ENCODE measurements at regions not wholly inside any gene's neighbourhood (a gene's known extent, or its start where the extent isn't known, plus 50 kb on each side); places are given as distances from the start of the nearest gene placed in this dataset.

DNA sequence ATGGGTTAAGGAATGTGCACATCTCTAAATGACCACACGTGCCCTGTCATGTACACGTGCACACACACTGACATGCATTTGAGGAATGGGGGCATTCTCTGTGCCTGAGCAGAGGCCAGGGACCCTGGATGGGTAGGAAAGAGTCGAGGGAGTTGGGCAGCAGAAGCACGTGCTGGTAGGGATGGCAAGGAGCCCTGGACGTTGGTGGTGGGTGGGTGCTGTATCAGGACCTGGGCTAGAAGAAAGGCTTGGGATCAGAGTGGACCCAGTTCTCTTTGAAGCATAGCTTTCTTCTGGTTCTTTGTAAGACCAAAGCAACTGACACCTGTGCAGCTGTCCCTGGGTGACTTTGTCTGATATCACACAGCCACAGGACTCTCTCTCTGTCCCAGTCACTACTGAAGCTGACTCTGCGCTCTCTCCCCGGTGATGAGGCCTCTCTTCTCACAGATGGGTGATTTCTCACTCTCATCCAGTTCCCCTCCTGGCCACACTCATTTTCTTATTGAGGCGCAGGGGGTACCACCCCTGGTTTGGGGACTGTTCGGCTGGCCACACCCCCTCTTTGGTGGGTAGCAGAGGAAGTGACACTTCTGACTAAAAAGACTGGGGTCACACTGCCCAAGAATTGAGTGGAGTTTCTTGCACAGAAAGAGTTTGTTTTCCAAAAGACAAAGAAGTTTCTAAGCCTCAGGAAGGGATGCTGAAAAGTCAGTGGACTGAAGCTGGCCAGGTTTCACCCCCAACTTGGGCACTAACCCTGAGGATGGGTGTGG lies 171.7 kb upstream of the RTL1 start:
- peaks cover 7 to 18% (median 11%) of the 10 kb centered on the region in 4 donors for H3K4me1 ChIP-seq
- no peaks in the 10 kb centered on the region for H3K9me3 ChIP-seq
- WGBS, 5 donors = 60 to 80% (median 72%) methylated on average over 7 to 9 of the region's 9 CpGs
- no peak overlapping the region for H3K4me3 ChIP-seq
- peak in 1 of 2 donors; percentile 15 for DNase-seq
- H3K27ac ChIP-seq = no peak overlapping the region
- no peaks in the 10 kb centered on the region for H3K36me3 ChIP-seq
- intact Hi-C loops (cut with DNase I; ENCODE audit: low total_unique reads) = no loop called here
- peaks cover 10 to 87% (median 36%) of the 10 kb centered on the region in 3 donors for H3K27me3 ChIP-seq
- no peak for TF ChIP-seq EP300 (IDR thresholded peaks at IDR 0.05)
- TF ChIP-seq, protein P1, sequence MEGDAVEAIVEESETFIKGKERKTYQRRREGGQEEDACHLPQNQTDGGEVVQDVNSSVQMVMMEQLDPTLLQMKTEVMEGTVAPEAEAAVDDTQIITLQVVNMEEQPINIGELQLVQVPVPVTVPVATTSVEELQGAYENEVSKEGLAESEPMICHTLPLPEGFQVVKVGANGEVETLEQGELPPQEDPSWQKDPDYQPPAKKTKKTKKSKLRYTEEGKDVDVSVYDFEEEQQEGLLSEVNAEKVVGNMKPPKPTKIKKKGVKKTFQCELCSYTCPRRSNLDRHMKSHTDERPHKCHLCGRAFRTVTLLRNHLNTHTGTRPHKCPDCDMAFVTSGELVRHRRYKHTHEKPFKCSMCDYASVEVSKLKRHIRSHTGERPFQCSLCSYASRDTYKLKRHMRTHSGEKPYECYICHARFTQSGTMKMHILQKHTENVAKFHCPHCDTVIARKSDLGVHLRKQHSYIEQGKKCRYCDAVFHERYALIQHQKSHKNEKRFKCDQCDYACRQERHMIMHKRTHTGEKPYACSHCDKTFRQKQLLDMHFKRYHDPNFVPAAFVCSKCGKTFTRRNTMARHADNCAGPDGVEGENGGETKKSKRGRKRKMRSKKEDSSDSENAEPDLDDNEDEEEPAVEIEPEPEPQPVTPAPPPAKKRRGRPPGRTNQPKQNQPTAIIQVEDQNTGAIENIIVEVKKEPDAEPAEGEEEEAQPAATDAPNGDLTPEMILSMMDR (IDR thresholded peaks at IDR 0.05) = no peak
- no peak for TF ChIP-seq POLR2A (IDR thresholded peaks at IDR 0.05)
- TF ChIP-seq POLR2AphosphoS5 (IDR thresholded peaks at IDR 0.05) = no peak

DNA sequence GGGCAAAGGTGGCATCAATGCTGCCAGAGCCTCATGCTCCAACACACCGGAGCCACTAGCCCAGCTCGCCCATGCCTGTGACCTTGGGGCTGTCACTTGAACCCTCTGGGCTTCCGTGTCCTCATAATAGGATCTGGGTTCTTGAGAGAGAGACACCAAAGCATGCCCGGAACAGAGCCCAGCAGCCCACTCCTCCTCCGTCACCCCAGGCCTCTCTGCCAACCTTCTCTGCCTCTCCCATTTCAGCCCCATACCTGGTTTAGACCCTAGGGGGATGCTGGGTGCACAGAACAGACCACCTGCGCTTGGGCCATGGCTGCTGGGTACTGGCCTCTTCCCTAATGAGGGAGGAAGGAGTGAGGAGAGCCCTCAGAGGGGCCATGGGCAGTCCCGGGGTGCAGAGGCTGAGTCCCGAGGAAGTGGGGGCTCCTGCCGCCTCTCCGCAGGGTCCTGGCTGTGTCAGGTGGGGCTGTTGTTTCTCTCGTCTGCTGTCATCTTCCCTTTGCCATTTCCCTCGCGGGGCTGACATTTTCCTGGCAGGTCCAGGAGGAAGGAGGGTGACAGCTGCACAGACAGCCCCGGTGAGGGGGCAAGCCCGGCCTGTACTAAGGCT lies 172.4 kb upstream of the RTL1 start:
- peaks cover 10 to 80% (median 36%) of the 10 kb centered on the region in 3 donors for H3K27me3 ChIP-seq
- peak in 1 of 2 donors; percentile 7 for DNase-seq
- 70 to 83% (median 73%) methylated on average over 12 to 15 of the region's 15 CpGs for WGBS, 5 donors
- H3K27ac ChIP-seq = no peak overlapping the region
- intact Hi-C loops (cut with DNase I; ENCODE audit: low total_unique reads) = no loop called here
- peaks cover 7 to 18% (median 11%) of the 10 kb centered on the region in 4 donors for H3K4me1 ChIP-seq
- no peaks in the 10 kb centered on the region for H3K36me3 ChIP-seq
- TF ChIP-seq EP300 (IDR thresholded peaks at IDR 0.05) (no peak), POLR2AphosphoS5 (IDR thresholded peaks at IDR 0.05) (no peak), POLR2A (IDR thresholded peaks at IDR 0.05) (no peak)
- TF ChIP-seq, protein P1 (IDR thresholded peaks at IDR 0.05) = no peak
- H3K4me3 ChIP-seq = no peak overlapping the region
- H3K9me3 ChIP-seq = no peaks in the 10 kb centered on the region

DNA sequence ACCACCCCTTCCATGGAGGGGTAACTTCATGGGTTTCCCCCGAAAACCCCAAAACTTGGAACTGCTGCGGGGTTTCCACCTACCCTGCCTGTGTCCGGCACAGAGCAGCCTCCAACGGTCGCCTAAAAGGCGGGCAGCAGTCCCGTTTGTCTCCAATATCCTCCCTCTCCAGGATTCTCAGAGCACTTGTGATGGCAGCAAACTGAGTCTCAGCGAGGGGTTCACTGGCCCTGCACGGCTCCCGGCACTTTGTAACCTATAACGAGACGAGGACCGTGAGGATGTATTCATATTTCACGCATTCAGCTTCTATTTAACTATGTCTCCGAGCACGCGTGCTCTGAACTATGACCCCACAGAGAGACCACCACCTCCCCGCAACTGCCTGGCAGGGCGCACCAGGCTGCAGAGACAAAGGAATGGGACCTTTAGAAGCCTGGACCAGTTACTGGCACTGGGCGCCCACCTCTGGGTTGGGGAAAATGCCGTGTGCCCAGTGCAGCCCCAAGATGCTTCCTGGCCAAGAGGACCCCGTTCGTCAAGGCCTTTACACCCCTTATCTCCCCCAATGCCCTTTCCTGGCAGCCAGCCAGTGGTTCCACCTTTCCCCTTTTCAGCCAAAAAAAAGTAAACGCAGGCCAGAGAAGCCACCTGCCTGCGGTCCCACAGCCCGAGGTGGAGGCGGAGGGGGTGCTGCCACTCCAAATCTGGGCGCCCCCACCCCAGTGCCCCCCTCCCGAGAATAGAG lies 173.1 kb upstream of the RTL1 start:
- Histone ChIP-seq H3K36me3 (no peaks in the 10 kb centered on the region), H3K4me1 (peaks cover 7 to 18% (median 11%) of the 10 kb centered on the region in 4 donors), H3K9me3 (peaks cover 0 to 7% (median 2%) of the 10 kb centered on the region in 4 donors), H3K27ac (no peak overlapping the region), H3K27me3 (peaks cover 10 to 73% (median 36%) of the 10 kb centered on the region in 3 donors), H3K4me3 (no peak overlapping the region)
- 54 to 68% (median 62%) methylated on average over 26 to 29 of the region's 29 CpGs for WGBS, 5 donors
- TF ChIP-seq POLR2A (IDR thresholded peaks at IDR 0.05) (no peak), EP300 (IDR thresholded peaks at IDR 0.05) (no peak), POLR2AphosphoS5 (IDR thresholded peaks at IDR 0.05) (no peak)
- TF ChIP-seq, protein P1 (IDR thresholded peaks at IDR 0.05) = no peak
- intact Hi-C loops (cut with DNase I; ENCODE audit: low total_unique reads) = no loop called here
- peak in 1 of 2 donors; percentile 23 for DNase-seq

DNA sequence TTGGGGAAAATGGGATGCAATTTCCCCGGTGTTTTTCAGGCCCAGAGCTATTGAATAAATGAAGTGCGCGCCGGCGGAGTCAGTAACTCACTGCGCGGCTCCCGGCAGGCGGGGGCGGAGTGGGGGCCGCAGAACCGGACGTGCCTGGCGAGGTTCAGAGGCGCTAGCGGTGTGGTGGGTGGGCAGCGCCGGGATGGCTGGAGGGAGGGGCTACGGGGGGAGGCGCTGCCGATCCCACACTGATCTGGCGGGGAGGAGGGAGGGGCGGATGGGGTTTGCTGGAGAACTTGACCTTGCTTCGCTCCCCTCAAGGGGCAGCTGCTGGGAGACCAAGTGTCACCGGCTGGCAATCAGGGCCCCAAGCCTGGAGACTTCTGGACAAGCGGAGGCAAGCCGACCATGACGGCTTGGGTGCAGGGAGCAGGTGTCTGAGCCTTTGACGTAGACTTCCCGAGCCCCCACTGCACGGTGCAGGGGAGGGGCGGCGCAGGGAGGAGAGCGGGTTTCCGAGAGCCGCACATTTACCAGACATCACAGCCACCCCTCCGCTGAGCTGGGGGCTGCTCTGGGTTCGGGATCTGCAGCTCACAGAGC lies 174.1 kb upstream of the RTL1 start:
- DNase-seq = peak; percentile 13 to 78
- Histone ChIP-seq H3K9me3 (peaks cover 0 to 8% (median 4%) of the 10 kb centered on the region in 4 donors), H3K36me3 (no peaks in the 10 kb centered on the region), H3K27me3 (peaks cover 10 to 72% (median 36%) of the 10 kb centered on the region in 3 donors), H3K4me1 (peaks cover 7 to 18% (median 11%) of the 10 kb centered on the region in 4 donors), H3K4me3 (peak overlapping the region in 3 of 4 donors; percentile 9 to 21 (median 10)), H3K27ac (no peak overlapping the region)
- TF ChIP-seq EP300 (IDR thresholded peaks at IDR 0.05) = no peak
- TF ChIP-seq POLR2AphosphoS5 (IDR thresholded peaks at IDR 0.05) = no peak
- no peak for TF ChIP-seq POLR2A (IDR thresholded peaks at IDR 0.05)
- TF ChIP-seq, protein P1 (IDR thresholded peaks at IDR 0.05) = no peak
- intact Hi-C loops (cut with DNase I; ENCODE audit: low total_unique reads) = no loop called here
- 5 to 6% (median 5%) methylated on average over 14 to 38 of the region's 38 CpGs for WGBS, 5 donors
